Mammary epithelial cell (primary cell): ENCODE measurements at regions not wholly inside any gene's neighbourhood (a gene's known extent, or its start where the extent isn't known, plus 50 kb on each side); places are given as distances from the start of the nearest gene placed in this dataset.

Experiments used
- CTCF ChIP-seq, 2 donors: IDR thresholded peaks in 1 of 2; conservative IDR thresholded peaks in 1 of 2; 2 replicates each; pipeline ENCODE4 v1.5.1; 2011 to 2012; ENCODE audit warnings: inconsistent platforms in 2 of 2, low read length in 2 of 2, mild to moderate bottlenecking in 2 of 2, control low read depth in 1 of 2, low read depth in 1 of 2; ENCODE audit not compliant: insufficient read depth in 1 of 2; ENCODE audit errors: extremely low read depth in 1 of 2
- EZH2 ChIP-seq: IDR thresholded peaks from 2 replicates; pipeline ENCODE4 v1.6.1; 2012; ENCODE audit warnings: low read length, inconsistent platforms, borderline replicate concordance

GRCh38 chr6:134740027-134740373, 209.9 kb downstream of the ALDH8A1 start:
- TF ChIP-seq CTCF (conservative IDR thresholded peaks at IDR 0.05 in 1 of 2, IDR thresholded peaks at IDR 0.05 in 1 of 2; ENCODE audit: extremely low read depth in 1 of 2, insufficient read depth in 1 of 2, low read depth in 1 of 2, low read length in 2 of 2) (no peak), EZH2 (no peak)
